ENCODE measurements at regions not wholly inside any gene's neighbourhood (a gene's known extent, or its start where the extent isn't known, plus 50 kb on each side); places are given as distances from the start of the nearest gene placed in this dataset.

DNA sequence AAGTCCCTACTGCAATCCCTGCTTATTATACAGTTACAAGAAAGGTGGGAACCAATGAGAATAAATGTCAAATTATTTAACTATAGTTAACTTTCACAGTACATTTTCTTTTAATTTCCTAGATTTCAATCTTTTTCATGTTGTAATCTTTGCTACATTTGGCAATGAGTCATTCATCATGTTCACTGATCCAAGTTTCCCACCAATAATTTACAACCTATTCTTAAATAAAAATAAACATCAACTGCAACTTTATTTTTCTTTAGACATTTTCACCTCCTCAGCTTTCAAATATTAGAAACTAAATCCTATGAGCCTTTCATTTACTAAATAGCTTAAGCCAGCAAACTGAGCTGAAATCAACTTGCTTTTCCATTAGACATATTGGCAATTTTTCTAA, 541.3 kb upstream of the BTBD3 start:
- no peak for DNase-seq
- no peak overlapping the region for H2BK120ac ChIP-seq (ENCODE audit: low read depth, low read length)
- no peaks in the 10 kb centered on the region for H3K9me3 ChIP-seq (ENCODE audit: control insufficient read depth, low read length)
- no peak overlapping the region for H2BK15ac ChIP-seq (ENCODE audit: low read depth, poor library complexity, severe bottlenecking)
- no peak overlapping the region for H4K91ac ChIP-seq (ENCODE audit: low read length)
- no peaks in the 10 kb centered on the region for H3K79me1 ChIP-seq (replicated peaks; ENCODE audit: low read length, poor library complexity, severe bottlenecking)
- H3K4me2 ChIP-seq (ENCODE audit: low read length, poor library complexity, severe bottlenecking), result no peak overlapping the region
- H3K14ac ChIP-seq (ENCODE audit: low read length in 2 of 2), result no peak overlapping the region
- no peak overlapping the region for H3K23ac ChIP-seq (ENCODE audit: low read length in 2 of 2)
- peaks cover 0 to 8% of the 10 kb centered on the region in 2 experiments for H3K27me3 ChIP-seq (ENCODE audit: control insufficient read depth in 1 of 2, insufficient read depth in 1 of 2, low read length in 2 of 2)
- H2AK5ac ChIP-seq (ENCODE audit: low read length, severe bottlenecking), result no peak overlapping the region
- H4K8ac ChIP-seq (ENCODE audit: low read length), result no peak overlapping the region
- no peak overlapping the region for H2BK12ac ChIP-seq (ENCODE audit: low read length in 2 of 2)
- no peak overlapping the region for H3K27ac ChIP-seq (ENCODE audit: low read length, poor library complexity, severe bottlenecking)
- H3K4me3 ChIP-seq (ENCODE audit: insufficient read depth in 1 of 2, low read depth in 1 of 2, low read length in 2 of 2), result no peak overlapping the region
- no peak overlapping the region for H2AFZ ChIP-seq (ENCODE audit: low read depth, low read length)
- peaks cover 11% of the 10 kb centered on the region for H3K4me1 ChIP-seq (ENCODE audit: control insufficient read depth, insufficient read depth, low read depth, low read length)
- no peak overlapping the region for H3K4ac ChIP-seq (ENCODE audit: low read depth in 1 of 2, low read length in 2 of 2)
- H3K9ac ChIP-seq (ENCODE audit: low read length), result no peak overlapping the region
- H3K18ac ChIP-seq (ENCODE audit: low read depth in 1 of 2, low read length in 2 of 2), result no peak overlapping the region
- no peak overlapping the region for H2BK5ac ChIP-seq (ENCODE audit: low read depth, low read length, poor library complexity, severe bottlenecking)
- H3K36me3 ChIP-seq (ENCODE audit: control insufficient read depth in 1 of 2, insufficient read depth in 2 of 2, low read depth in 1 of 2, low read length in 2 of 2), result no peaks in the 10 kb centered on the region

DNA sequence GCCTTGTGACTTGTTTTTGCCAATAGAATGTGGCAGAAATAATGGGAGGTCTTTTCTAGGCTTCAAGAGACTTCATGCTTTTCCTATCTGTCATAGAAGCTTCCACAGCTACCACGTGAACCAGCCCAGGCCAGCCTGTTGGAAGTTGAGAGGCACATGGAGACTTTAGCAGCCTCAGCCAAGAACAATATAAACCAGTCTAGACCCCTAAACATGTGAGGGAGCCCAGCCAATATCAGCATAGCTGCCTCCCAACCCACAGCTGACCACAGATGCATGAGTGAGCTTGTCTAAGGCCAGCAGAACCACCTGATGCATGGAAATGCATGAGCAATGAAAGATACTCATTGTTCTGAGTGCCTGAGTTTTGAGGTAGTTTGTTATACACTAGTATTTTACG, 540.7 kb upstream of the BTBD3 start:
- Histone ChIP-seq H3K36me3 (ENCODE audit: control insufficient read depth in 1 of 2, insufficient read depth in 2 of 2, low read depth in 1 of 2, low read length in 2 of 2) (no peaks in the 10 kb centered on the region), H3K14ac (ENCODE audit: low read length in 2 of 2) (peak overlapping the region in 1 of 2 experiments; percentile 28)
- 68% methylated on average over 1 of the region's 2 CpGs for WGBS

DNA sequence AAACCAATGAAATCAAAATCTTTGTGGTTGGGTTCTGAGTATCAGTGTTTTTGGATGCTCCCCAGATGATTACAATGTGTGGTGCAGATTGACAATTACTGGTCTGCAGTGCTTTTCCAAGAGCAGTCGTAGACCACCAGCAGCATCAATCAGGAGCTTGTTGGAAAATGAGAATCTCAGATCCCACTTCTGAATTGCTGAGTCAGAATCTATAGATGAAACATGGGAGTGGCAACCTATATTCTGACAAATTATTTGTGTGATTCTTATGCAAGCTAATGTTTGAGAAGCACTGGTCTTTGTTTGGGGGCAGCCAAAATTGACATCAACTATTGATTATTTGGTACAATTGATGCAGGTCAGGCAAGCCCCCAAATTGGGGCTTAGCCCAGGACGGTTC, 539.9 kb upstream of the BTBD3 start:
- Histone ChIP-seq H3K27ac (ENCODE audit: low read length, poor library complexity, severe bottlenecking) (no peak overlapping the region), H2BK12ac (ENCODE audit: low read length in 2 of 2) (no peak overlapping the region), H2BK120ac (ENCODE audit: low read depth, low read length) (no peak overlapping the region), H3K4ac (ENCODE audit: low read depth in 1 of 2, low read length in 2 of 2) (no peak overlapping the region), H3K27me3 (ENCODE audit: control insufficient read depth in 1 of 2, insufficient read depth in 1 of 2, low read length in 2 of 2) (peaks cover 0 to 8% of the 10 kb centered on the region in 2 experiments), H3K23ac (ENCODE audit: low read length in 2 of 2) (no peak overlapping the region), H3K36me3 (ENCODE audit: control insufficient read depth in 1 of 2, insufficient read depth in 2 of 2, low read depth in 1 of 2, low read length in 2 of 2) (no peaks in the 10 kb centered on the region), H4K8ac (ENCODE audit: low read length) (no peak overlapping the region), H3K4me1 (ENCODE audit: control insufficient read depth, insufficient read depth, low read depth, low read length) (peaks cover 11% of the 10 kb centered on the region), H3K4me3 (ENCODE audit: insufficient read depth in 1 of 2, low read depth in 1 of 2, low read length in 2 of 2) (no peak overlapping the region), H2BK15ac (ENCODE audit: low read depth, poor library complexity, severe bottlenecking) (no peak overlapping the region), H3K9ac (ENCODE audit: low read length) (no peak overlapping the region), H4K91ac (ENCODE audit: low read length) (no peak overlapping the region), H2AK5ac (ENCODE audit: low read length, severe bottlenecking) (peak overlapping the region; percentile 43), H2AFZ (ENCODE audit: low read depth, low read length) (no peak overlapping the region), H3K18ac (ENCODE audit: low read depth in 1 of 2, low read length in 2 of 2) (no peak overlapping the region), H3K4me2 (ENCODE audit: low read length, poor library complexity, severe bottlenecking) (no peak overlapping the region), H3K9me3 (ENCODE audit: control insufficient read depth, low read length) (no peaks in the 10 kb centered on the region), H3K14ac (ENCODE audit: low read length in 2 of 2) (no peak overlapping the region), H2BK5ac (ENCODE audit: low read depth, low read length, poor library complexity, severe bottlenecking) (no peak overlapping the region), H3K79me1 (replicated peaks; ENCODE audit: low read length, poor library complexity, severe bottlenecking) (no peaks in the 10 kb centered on the region)
- DNase-seq, result no peak
- WGBS, result 75% methylated on average over 2 of the region's 2 CpGs

More for the DNA sequence above, 540.7 kb upstream of the BTBD3 start:
- H2BK5ac ChIP-seq (ENCODE audit: low read depth, low read length, poor library complexity, severe bottlenecking), result no peak overlapping the region
- H3K9me3 ChIP-seq (ENCODE audit: control insufficient read depth, low read length), result no peaks in the 10 kb centered on the region
- no peak overlapping the region for H4K91ac ChIP-seq (ENCODE audit: low read length)
- no peak overlapping the region for H2BK120ac ChIP-seq (ENCODE audit: low read depth, low read length)
- H3K4me1 ChIP-seq (ENCODE audit: control insufficient read depth, insufficient read depth, low read depth, low read length), result peaks cover 11% of the 10 kb centered on the region
- no peak overlapping the region for H3K4me3 ChIP-seq (ENCODE audit: insufficient read depth in 1 of 2, low read depth in 1 of 2, low read length in 2 of 2)
- H3K23ac ChIP-seq (ENCODE audit: low read length in 2 of 2), result no peak overlapping the region
- no peak overlapping the region for H2AFZ ChIP-seq (ENCODE audit: low read depth, low read length)
- H4K8ac ChIP-seq (ENCODE audit: low read length), result no peak overlapping the region
- H3K18ac ChIP-seq (ENCODE audit: low read depth in 1 of 2, low read length in 2 of 2), result peak overlapping the region in 1 of 2 experiments; percentile 34
- H2BK12ac ChIP-seq (ENCODE audit: low read length in 2 of 2), result no peak overlapping the region
- DNase-seq, result no peak
- H2AK5ac ChIP-seq (ENCODE audit: low read length, severe bottlenecking), result no peak overlapping the region
- H3K4ac ChIP-seq (ENCODE audit: low read depth in 1 of 2, low read length in 2 of 2), result no peak overlapping the region
- no peak overlapping the region for H2BK15ac ChIP-seq (ENCODE audit: low read depth, poor library complexity, severe bottlenecking)
- H3K9ac ChIP-seq (ENCODE audit: low read length), result no peak overlapping the region
- H3K4me2 ChIP-seq (ENCODE audit: low read length, poor library complexity, severe bottlenecking), result no peak overlapping the region
- no peak overlapping the region for H3K27ac ChIP-seq (ENCODE audit: low read length, poor library complexity, severe bottlenecking)
- peaks cover 0 to 8% of the 10 kb centered on the region in 2 experiments for H3K27me3 ChIP-seq (ENCODE audit: control insufficient read depth in 1 of 2, insufficient read depth in 1 of 2, low read length in 2 of 2)
- H3K79me1 ChIP-seq (replicated peaks; ENCODE audit: low read length, poor library complexity, severe bottlenecking), result no peaks in the 10 kb centered on the region

DNA sequence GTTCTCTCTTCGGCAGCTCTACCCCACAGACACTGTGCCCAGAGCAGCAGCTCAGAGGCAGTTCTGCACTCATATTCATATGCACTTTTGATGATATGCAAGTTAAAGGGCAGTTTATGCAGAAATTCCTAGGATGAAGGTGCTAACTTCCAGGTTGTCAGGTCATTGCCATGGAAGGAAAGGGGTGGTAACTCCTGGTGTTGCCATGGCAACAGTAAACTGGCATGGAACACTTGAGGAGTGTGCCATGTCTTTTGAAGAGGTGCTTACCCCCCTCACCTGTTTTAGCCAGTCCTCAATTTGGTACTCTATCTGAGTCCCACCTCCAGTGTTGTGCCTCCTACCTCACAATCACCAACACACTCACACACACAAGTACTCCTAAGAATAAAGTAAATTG, 539.4 kb upstream of the BTBD3 start:
- no peak overlapping the region for H3K14ac ChIP-seq (ENCODE audit: low read length in 2 of 2)
- no peak overlapping the region for H3K27ac ChIP-seq (ENCODE audit: low read length, poor library complexity, severe bottlenecking)
- 100% methylated on average over 1 of the region's 1 CpG for WGBS

More for the DNA sequence above, 539.4 kb upstream of the BTBD3 start:
- Histone ChIP-seq H4K8ac (ENCODE audit: low read length) (no peak overlapping the region), H3K4me2 (ENCODE audit: low read length, poor library complexity, severe bottlenecking) (no peak overlapping the region), H3K4me1 (ENCODE audit: control insufficient read depth, insufficient read depth, low read depth, low read length) (peaks cover 11% of the 10 kb centered on the region), H3K4ac (ENCODE audit: low read depth in 1 of 2, low read length in 2 of 2) (no peak overlapping the region), H3K9ac (ENCODE audit: low read length) (no peak overlapping the region), H2BK120ac (ENCODE audit: low read depth, low read length) (no peak overlapping the region), H2AFZ (ENCODE audit: low read depth, low read length) (no peak overlapping the region), H3K23ac (ENCODE audit: low read length in 2 of 2) (no peak overlapping the region), H3K36me3 (ENCODE audit: control insufficient read depth in 1 of 2, insufficient read depth in 2 of 2, low read depth in 1 of 2, low read length in 2 of 2) (no peaks in the 10 kb centered on the region), H2BK15ac (ENCODE audit: low read depth, poor library complexity, severe bottlenecking) (no peak overlapping the region), H2BK12ac (ENCODE audit: low read length in 2 of 2) (no peak overlapping the region), H3K18ac (ENCODE audit: low read depth in 1 of 2, low read length in 2 of 2) (peak overlapping the region in 1 of 2 experiments; percentile 57), H3K79me1 (replicated peaks; ENCODE audit: low read length, poor library complexity, severe bottlenecking) (no peaks in the 10 kb centered on the region), H3K9me3 (ENCODE audit: control insufficient read depth, low read length) (no peaks in the 10 kb centered on the region), H2BK5ac (ENCODE audit: low read depth, low read length, poor library complexity, severe bottlenecking) (no peak overlapping the region), H2AK5ac (ENCODE audit: low read length, severe bottlenecking) (peak overlapping the region; percentile 55), H4K91ac (ENCODE audit: low read length) (no peak overlapping the region), H3K4me3 (ENCODE audit: insufficient read depth in 1 of 2, low read depth in 1 of 2, low read length in 2 of 2) (no peak overlapping the region), H3K27me3 (ENCODE audit: control insufficient read depth in 1 of 2, insufficient read depth in 1 of 2, low read length in 2 of 2) (peaks cover 0 to 8% of the 10 kb centered on the region in 2 experiments)
- no peak for DNase-seq

All from mesenchymal stem cell (in vitro differentiated cells and primary cell).